Tibial artery (tissue), 4 donors: ENCODE measurements at regions not wholly inside any gene's neighbourhood (a gene's known extent, or its start where the extent isn't known, plus 50 kb on each side); places are given as distances from the start of the nearest gene placed in this dataset.

Experiments
- DNase-seq, 2 donors: peaks; one replicate each; pipeline ENCODE4 v3.0.0-alpha.2; 2019
- H3K27ac ChIP-seq, 2 donors: fragments of 200-600 bp; sonication (generic) in 1 of 2; 1 replicate in 1 of 2; 2 replicates in 1 of 2; pipeline ENCODE4 v1.5.1; 2018 to 2019; ENCODE audit warnings: mild to moderate bottlenecking in 1 of 2
- H3K27me3 ChIP-seq, 2 donors: fragments of 200-600 bp; sonication (generic) in 1 of 2; one replicate each; pipeline versions ENCODE4 v1.5.1 to v1.6.0; 2016 to 2019
- H3K36me3 ChIP-seq, 3 donors: fragments of 200-600 bp; sonication (generic) in 2 of 3; one replicate each; pipeline ENCODE4 v1.5.1; 2016 to 2019; ENCODE audit warnings: mild to moderate bottlenecking in 2 of 3
- H3K4me1 ChIP-seq, 4 donors: fragments of 200-600 bp; sonication (generic) in 2 of 4; 1 replicate in 3 of 4; 2 replicates in 1 of 4; pipeline ENCODE4 v1.5.1; 2016 to 2019
- H3K4me3 ChIP-seq, 2 donors: fragments of 200-600 bp; sonication (generic) in 1 of 2; 1 replicate in 1 of 2; 2 replicates in 1 of 2; pipeline ENCODE4 v1.5.1; 2018 to 2019; ENCODE audit warnings: mild to moderate bottlenecking in 2 of 2
- H3K9me3 ChIP-seq, 3 donors: fragments of 200-600 bp; sonication (generic) in 1 of 3; one replicate each; pipeline ENCODE4 v1.5.1; 2016 to 2019
- intact Hi-C: fragments of 100-400 bp; cut with DNase I; formaldehyde crosslinking; loops from one replicate; pipeline ENCODE4 v1.15.0; 2023; ENCODE audit warnings: low total_unique reads
- TF ChIP-seq, protein P1 (sequence below), 2 experiments: fragments of 200-600 bp in 1 of 2; fragments of 450-650 bp in 1 of 2; IDR thresholded peaks; one replicate each; pipeline ENCODE4 v1.5.1; 2017 to 2019; ENCODE audit warnings: antibody characterized with exemption in 2 of 2, mild to moderate bottlenecking in 1 of 2, moderate library complexity in 1 of 2

DNA sequence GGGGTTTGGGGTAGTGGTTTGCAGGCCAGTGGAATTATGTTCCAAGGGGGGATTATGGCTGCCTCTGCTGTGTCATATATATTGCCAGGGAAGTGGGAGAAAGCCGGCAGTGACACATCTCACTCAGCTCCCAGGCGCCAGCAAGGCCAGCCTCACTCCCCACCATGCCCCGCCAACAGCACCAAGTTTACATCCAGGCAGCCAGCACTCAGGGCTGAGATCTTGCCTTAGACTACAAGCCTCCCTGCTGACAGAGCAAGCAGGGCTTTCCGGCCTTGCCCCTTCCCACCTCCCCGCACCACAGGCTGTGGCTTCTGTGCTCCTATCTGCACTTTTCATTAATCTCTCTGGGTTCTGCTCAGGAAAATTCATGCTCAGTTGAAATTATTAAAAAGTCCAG lies 385.1 kb downstream of the MZT1 start:
- Histone ChIP-seq H3K4me3 (no peak overlapping the region), H3K9me3 (no peaks in the 10 kb centered on the region), H3K36me3 (no peaks in the 10 kb centered on the region), H3K27me3 (no peaks in the 10 kb centered on the region), H3K4me1 (no peaks in the 10 kb centered on the region), H3K27ac (no peak overlapping the region)
- intact Hi-C loops = no loop called here
- DNase-seq = no peak
- TF ChIP-seq, protein P1, sequence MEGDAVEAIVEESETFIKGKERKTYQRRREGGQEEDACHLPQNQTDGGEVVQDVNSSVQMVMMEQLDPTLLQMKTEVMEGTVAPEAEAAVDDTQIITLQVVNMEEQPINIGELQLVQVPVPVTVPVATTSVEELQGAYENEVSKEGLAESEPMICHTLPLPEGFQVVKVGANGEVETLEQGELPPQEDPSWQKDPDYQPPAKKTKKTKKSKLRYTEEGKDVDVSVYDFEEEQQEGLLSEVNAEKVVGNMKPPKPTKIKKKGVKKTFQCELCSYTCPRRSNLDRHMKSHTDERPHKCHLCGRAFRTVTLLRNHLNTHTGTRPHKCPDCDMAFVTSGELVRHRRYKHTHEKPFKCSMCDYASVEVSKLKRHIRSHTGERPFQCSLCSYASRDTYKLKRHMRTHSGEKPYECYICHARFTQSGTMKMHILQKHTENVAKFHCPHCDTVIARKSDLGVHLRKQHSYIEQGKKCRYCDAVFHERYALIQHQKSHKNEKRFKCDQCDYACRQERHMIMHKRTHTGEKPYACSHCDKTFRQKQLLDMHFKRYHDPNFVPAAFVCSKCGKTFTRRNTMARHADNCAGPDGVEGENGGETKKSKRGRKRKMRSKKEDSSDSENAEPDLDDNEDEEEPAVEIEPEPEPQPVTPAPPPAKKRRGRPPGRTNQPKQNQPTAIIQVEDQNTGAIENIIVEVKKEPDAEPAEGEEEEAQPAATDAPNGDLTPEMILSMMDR (IDR thresholded peaks at IDR 0.05) = no peak

DNA sequence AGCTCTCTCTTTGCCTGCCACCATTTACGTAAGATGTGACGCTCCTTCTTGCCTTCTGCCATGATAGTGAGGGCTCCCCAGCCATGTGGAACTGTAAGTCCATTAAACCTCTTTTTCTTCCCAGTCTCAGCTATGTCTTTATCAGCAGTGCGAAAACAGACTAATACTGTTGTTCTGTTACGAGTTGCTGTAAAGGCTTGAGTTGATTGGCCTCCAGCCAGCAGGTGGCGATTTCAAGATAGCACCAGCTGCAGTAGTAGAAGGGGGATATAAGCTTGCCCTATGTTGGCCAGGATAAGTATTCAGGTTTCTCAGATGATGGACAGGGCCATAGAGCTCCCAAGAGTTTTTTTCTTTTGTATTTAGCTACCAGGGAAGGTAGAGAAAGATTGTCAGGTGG lies 385.5 kb downstream of the MZT1 start:
- no peaks in the 10 kb centered on the region for H3K36me3 ChIP-seq
- H3K27ac ChIP-seq = no peak overlapping the region
- no peak for DNase-seq
- TF ChIP-seq, protein P1 (IDR thresholded peaks at IDR 0.05) = no peak
- intact Hi-C loops = no loop called here
- H3K9me3 ChIP-seq = no peaks in the 10 kb centered on the region
- no peak overlapping the region for H3K4me3 ChIP-seq
- H3K4me1 ChIP-seq = no peaks in the 10 kb centered on the region
- H3K27me3 ChIP-seq = no peaks in the 10 kb centered on the region

DNA sequence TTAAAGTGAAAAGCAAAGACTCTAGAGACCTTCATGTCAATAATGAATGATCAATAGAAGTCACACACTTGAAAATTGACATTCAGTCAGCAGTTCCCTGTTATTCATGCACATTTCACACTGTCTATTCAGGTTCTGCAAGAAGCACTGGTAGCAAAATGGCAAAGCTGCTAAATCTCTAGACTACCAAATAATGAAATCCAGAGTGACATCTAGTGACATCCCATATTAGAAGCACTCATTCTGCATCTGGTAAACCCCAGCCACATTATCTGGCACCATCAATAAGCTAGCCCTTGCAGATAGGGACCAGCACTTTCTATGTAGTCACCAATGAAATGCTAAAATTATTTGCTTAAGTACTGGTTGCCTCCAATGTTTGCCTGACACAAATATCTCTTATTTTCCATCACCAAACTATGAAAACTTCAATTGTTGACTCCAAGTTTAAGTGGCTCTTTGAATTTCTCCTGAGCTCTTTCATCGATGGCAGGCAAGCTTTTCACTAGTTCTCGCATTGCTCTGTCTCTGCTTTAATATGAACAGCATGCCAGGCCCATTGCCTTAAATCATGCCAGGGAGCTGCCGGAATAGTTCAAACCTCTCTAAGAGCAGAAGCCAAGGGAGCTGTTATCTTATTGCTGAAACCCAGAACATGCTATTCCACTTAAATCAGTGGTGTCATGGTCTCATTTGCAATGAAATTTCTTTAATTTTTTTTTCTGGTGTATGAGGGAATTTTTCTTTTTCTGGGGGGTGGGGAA lies 409.9 kb downstream of the MZT1 start:
- no peaks in the 10 kb centered on the region for H3K27me3 ChIP-seq
- DNase-seq = no peak
- H3K27ac ChIP-seq = no peak overlapping the region
- no peaks in the 10 kb centered on the region for H3K4me1 ChIP-seq
- TF ChIP-seq, protein P1 (IDR thresholded peaks at IDR 0.05) = no peak
- no peaks in the 10 kb centered on the region for H3K36me3 ChIP-seq
- intact Hi-C loops = no loop called here
- no peaks in the 10 kb centered on the region for H3K9me3 ChIP-seq
- no peak overlapping the region for H3K4me3 ChIP-seq

DNA sequence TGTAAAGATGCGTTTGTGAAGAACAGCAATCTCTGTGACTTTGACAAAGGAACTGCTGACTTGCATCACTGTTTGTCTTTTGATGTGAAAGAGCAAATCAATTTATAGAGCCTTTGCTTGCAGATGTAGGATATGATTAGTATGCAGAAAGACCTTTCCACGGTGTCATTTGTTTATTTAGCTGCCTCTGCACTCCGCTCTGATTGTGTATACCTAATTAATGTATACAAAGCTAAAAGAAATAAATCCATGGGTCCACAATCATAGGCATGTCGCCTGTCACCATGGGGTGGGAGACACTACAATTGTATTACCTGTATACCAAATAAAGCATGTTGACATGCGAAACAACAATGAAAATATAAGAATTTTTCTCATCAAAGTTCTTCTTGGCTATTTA lies 410.7 kb downstream of the MZT1 start:
- H3K4me3 ChIP-seq = no peak overlapping the region
- intact Hi-C loops = no loop called here
- no peaks in the 10 kb centered on the region for H3K4me1 ChIP-seq
- no peak for DNase-seq
- TF ChIP-seq, protein P1 (IDR thresholded peaks at IDR 0.05) = no peak
- no peaks in the 10 kb centered on the region for H3K27me3 ChIP-seq
- H3K9me3 ChIP-seq = no peaks in the 10 kb centered on the region
- no peaks in the 10 kb centered on the region for H3K36me3 ChIP-seq
- H3K27ac ChIP-seq = no peak overlapping the region

DNA sequence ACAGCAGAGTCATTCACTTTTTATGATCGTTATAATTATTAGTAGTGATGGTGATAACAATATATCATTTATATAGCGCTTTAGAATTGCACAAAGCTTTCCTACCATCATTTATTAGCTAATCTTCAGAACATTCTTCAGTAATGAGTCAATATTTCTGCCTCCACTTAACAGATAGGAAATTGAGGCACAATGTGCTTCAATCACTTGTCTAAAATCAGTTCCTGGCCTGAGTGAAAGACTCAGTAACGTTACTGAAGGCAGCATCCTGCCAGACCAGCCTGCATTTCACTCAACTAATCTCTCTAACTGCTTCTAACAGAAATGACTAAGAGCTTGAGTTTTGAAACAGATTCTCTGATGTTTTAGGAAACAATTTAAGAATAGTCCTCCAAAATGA lies 412.1 kb downstream of the MZT1 start:
- DNase-seq = no peak
- H3K36me3 ChIP-seq = no peaks in the 10 kb centered on the region
- H3K4me3 ChIP-seq = no peak overlapping the region
- no peak overlapping the region for H3K27ac ChIP-seq
- TF ChIP-seq, protein P1 (IDR thresholded peaks at IDR 0.05) = no peak
- intact Hi-C loops = no loop called here
- H3K27me3 ChIP-seq = no peaks in the 10 kb centered on the region
- no peaks in the 10 kb centered on the region for H3K9me3 ChIP-seq
- H3K4me1 ChIP-seq = no peaks in the 10 kb centered on the region

DNA sequence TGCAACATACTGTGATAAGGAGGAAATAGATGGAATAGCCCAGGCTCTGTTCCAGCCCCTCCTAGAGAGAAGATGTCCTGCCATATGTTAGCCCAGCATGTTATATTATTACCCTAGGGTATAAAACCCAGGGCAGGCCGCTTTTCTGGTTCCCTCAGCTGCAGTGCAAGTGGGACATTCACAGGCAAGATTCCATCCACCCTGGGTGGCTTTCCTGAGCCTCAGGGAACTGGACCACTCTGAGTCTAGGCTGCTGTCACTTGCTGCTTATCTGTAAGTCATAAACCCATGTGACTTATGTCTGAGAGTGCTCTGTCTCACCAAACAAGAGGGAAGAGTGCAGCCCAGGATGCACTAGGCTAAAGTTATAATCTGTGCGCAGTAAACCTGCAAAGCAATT lies 413.2 kb downstream of the MZT1 start:
- Histone ChIP-seq H3K9me3 (no peaks in the 10 kb centered on the region), H3K27me3 (no peaks in the 10 kb centered on the region), H3K4me1 (no peaks in the 10 kb centered on the region), H3K4me3 (no peak overlapping the region), H3K36me3 (no peaks in the 10 kb centered on the region), H3K27ac (no peak overlapping the region)
- intact Hi-C loops = no loop called here
- no peak for DNase-seq
- TF ChIP-seq, protein P1 (IDR thresholded peaks at IDR 0.05) = no peak
